IPS DF 6.9 (cell line): ENCODE measurements at regions not wholly inside any gene's neighbourhood (a gene's known extent, or its start where the extent isn't known, plus 50 kb on each side); places are given as distances from the start of the nearest gene placed in this dataset.

ENCODE experiments used
- DNase-seq: peaks from one replicate; pipeline ENCODE4 v3.0.0-alpha.2; 2013; ENCODE audit warnings: low read depth, low spot score
- H3K27ac ChIP-seq: one replicate; pipeline ENCODE4 v1.5.1; 2013; ENCODE audit warnings: low read length, control low read depth
- H3K27me3 ChIP-seq: 2 replicates; pipeline ENCODE4 v1.6.1; 2013; ENCODE audit warnings: mild to moderate bottlenecking, low read length; ENCODE audit not compliant: control insufficient read depth, insufficient read depth
- H3K36me3 ChIP-seq: 2 replicates; pipeline ENCODE4 v1.6.1; 2013; ENCODE audit warnings: low read length; ENCODE audit not compliant: control insufficient read depth, insufficient read depth
- H3K4me1 ChIP-seq: 2 replicates; pipeline ENCODE4 v1.6.1; 2013; ENCODE audit warnings: low read length; ENCODE audit not compliant: control insufficient read depth, insufficient read depth
- H3K4me3 ChIP-seq: 2 replicates; pipeline ENCODE4 v1.5.1; 2013; ENCODE audit warnings: mild to moderate bottlenecking, low read length
- H3K9me3 ChIP-seq: 2 replicates; pipeline ENCODE4 v1.6.1; 2013; ENCODE audit warnings: low read length, inconsistent platforms; ENCODE audit not compliant: control insufficient read depth, insufficient read depth
- WGBS: extraction: QIAGEN DNeasy Blood & Tissue Kit; methylation state at CpG from one replicate; pipeline ENCODE4 v1.1.7; 2013; ENCODE audit warnings: mixed read lengths, missing lambda C conversion rate; ENCODE audit not compliant: insufficient read length, insufficient coverage; 5-methylcytosine and 5-hydroxymethylcytosine counted together

- no CpG with 5 or more reads among the region's 6 CpGs for WGBS
- H3K4me3 ChIP-seq = no peak overlapping the region
- no peak overlapping the region for H3K27ac ChIP-seq
- no peaks in the 10 kb centered on the region for H3K9me3 ChIP-seq
- peak; percentile 31 for DNase-seq
- no peaks in the 10 kb centered on the region for H3K4me1 ChIP-seq
- no peaks in the 10 kb centered on the region for H3K27me3 ChIP-seq
- no peaks in the 10 kb centered on the region for H3K36me3 ChIP-seq
Measured at GRCh38 chr6:168956884-168957730, 296.5 kb downstream of the THBS2 start.

GRCh38 chr6:168956141-168956838 lies 297.4 kb downstream of the THBS2 start:
- no peaks in the 10 kb centered on the region for H3K36me3 ChIP-seq
- no peaks in the 10 kb centered on the region for H3K27me3 ChIP-seq
- no peak for DNase-seq
- H3K4me1 ChIP-seq = no peaks in the 10 kb centered on the region
- no peaks in the 10 kb centered on the region for H3K9me3 ChIP-seq
- no peak overlapping the region for H3K4me3 ChIP-seq
- no peak overlapping the region for H3K27ac ChIP-seq
- no CpG with 5 or more reads among the region's 7 CpGs for WGBS

DNA sequence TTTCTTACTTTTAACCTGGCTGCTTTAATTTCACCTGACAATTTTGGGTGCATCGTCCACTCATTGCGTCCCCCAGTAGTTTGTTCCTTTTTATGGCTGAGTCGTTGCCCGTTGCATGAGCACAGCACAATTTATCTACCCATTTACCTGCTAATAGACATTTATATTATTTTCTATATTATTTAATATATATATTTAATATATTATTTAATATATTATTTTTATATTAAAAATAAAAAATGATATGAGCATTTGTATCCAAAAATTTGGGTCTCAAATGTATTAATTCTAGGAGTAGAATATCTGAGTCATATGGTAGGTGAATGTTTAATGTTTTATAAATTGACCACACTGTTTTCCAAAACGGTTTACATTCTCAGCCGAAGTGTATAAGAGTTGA lies 300.2 kb downstream of the THBS2 start:
- Histone ChIP-seq H3K4me3 (no peak overlapping the region), H3K36me3 (no peaks in the 10 kb centered on the region), H3K4me1 (no peaks in the 10 kb centered on the region), H3K9me3 (no peaks in the 10 kb centered on the region; the same call in 1 of the 2 replicates), H3K27me3 (no peaks in the 10 kb centered on the region), H3K27ac (no peak overlapping the region)
- no CpG with 5 or more reads among the region's 6 CpGs for WGBS
- no peak for DNase-seq

GRCh38 chr6:168951217-168951616 lies 302.4 kb downstream of the THBS2 start:
- Histone ChIP-seq H3K4me3 (no peak overlapping the region), H3K36me3 (no peaks in the 10 kb centered on the region), H3K9me3 (no peaks in the 10 kb centered on the region; the same call in 1 of the 2 replicates), H3K27me3 (no peaks in the 10 kb centered on the region), H3K27ac (no peak overlapping the region), H3K4me1 (no peaks in the 10 kb centered on the region)
- WGBS = no CpG with 5 or more reads among the region's 12 CpGs
- no peak for DNase-seq

GRCh38 chr6:168950858-168951214 lies 302.8 kb downstream of the THBS2 start:
- H3K27ac ChIP-seq = no peak overlapping the region
- no peaks in the 10 kb centered on the region for H3K4me1 ChIP-seq
- no peak for DNase-seq
- H3K9me3 ChIP-seq = no peaks in the 10 kb centered on the region; the same call in 1 of the 2 replicates
- no peaks in the 10 kb centered on the region for H3K27me3 ChIP-seq
- H3K4me3 ChIP-seq = no peak overlapping the region
- no CpG with 5 or more reads among the region's 14 CpGs for WGBS
- no peaks in the 10 kb centered on the region for H3K36me3 ChIP-seq

DNA sequence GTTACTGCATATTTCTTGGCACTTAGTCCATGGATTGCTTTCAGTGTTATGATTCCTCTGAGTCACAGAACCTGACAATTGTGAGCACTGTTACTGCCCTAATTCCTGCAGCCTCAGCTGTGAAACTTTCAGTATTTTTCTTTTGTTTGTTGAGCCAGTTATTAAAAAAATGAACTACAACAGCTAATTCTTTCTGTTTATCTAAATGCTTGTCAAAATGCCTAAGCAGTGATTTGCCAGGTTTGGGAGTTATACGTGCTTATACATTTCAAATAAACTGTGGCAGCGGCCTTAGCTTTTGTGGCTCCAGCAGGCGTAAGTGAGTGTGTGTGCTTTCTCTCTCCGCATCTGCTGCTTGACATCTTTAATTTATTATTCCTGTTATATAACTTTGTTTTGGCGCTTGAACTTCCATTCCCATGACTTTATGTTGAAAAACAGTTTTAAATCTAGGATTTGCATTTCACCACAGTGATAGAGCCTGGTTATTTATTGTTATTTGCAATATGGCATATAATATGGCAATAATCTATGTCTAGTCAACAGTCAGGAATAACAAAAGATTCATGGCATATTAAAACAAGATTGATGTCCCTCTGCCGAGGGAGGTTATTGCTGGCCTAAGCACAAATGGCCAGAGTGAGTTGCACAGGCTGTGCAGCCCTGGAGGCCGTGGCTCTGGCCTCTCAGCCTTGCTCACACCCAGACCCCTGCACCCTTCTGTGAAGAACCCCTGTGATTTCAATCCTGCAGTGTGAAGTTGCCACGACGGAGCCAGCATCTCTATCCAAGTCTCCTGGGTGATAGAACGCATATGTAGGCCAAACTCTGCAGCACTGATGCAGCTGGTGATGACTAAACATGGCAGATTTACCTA lies 303.4 kb downstream of the THBS2 start:
- no peaks in the 10 kb centered on the region for H3K4me1 ChIP-seq
- no peak for DNase-seq
- H3K27ac ChIP-seq = no peak overlapping the region
- no peaks in the 10 kb centered on the region; the same call in 1 of the 2 replicates for H3K9me3 ChIP-seq
- H3K27me3 ChIP-seq = no peaks in the 10 kb centered on the region
- no peaks in the 10 kb centered on the region for H3K36me3 ChIP-seq
- WGBS = no CpG with 5 or more reads among the region's 10 CpGs
- no peak overlapping the region for H3K4me3 ChIP-seq

- no CpG with 5 or more reads among the region's 4 CpGs for WGBS
Measured at GRCh38 chr6:168948990-168949531, 304.6 kb downstream of the THBS2 start.

DNA sequence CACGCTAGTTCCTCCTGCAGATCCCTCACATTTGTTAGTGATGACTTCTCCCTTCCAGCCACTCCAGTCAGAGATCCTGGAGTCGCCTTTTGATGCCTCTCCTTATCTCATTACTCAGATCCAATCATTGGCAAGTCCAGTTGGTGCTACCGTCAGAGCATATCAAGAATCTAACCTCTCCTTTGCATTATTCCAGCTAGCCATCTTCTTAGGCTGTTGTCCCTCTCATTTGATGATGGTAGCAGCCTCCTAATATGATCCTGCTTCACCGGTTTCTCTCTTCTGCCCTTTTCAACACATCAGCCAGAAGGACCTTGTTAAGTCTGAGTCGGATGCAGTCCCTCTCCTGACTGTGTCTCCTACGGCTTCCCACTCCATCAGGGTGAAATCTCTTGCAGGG lies 305.6 kb downstream of the THBS2 start:
- no CpG with 5 or more reads among the region's 6 CpGs for WGBS
- Histone ChIP-seq H3K27ac (no peak overlapping the region), H3K36me3 (no peaks in the 10 kb centered on the region), H3K9me3 (no peaks in the 10 kb centered on the region; the same call in 1 of the 2 replicates), H3K4me1 (no peaks in the 10 kb centered on the region), H3K4me3 (no peak overlapping the region), H3K27me3 (no peaks in the 10 kb centered on the region)
- no peak for DNase-seq

More at GRCh38 chr6:168948990-168949531, 304.6 kb downstream of the THBS2 start:
- Histone ChIP-seq H3K36me3 (no peaks in the 10 kb centered on the region), H3K4me3 (no peak overlapping the region), H3K4me1 (no peaks in the 10 kb centered on the region), H3K27me3 (no peaks in the 10 kb centered on the region), H3K9me3 (no peaks in the 10 kb centered on the region; the same call in 1 of the 2 replicates), H3K27ac (no peak overlapping the region)
- no peak for DNase-seq

DNA sequence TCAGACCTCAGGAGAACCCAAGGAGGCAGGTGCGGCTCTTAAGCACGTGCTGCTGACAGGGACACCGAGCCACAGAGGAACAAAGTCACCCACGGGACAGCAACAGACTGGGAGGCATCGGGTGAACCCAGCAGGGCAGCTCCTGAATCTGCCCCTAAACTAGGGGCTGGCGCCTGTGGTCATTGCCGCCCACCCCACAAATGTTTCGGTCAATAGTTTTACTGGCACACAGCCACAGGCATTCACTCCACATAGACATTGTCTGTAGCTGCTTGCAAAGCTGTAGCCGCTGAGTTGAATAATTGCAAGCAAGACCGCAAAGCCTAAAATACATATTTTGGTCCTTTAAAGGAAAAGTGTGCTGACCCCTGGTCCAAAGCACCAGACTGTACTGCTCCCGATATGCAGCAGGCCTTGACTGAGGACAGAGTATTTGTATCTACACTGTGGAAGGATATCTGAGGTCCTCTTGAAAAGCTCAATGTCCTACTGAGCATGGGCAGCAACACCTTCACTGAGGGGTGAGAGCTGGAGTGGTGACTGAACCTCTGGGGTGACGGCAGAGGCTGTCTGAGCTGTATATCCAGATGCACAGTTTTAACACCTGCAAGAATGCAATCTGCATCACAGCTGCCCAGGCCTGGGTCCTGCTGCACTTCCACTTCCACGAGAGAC lies 310.3 kb downstream of the THBS2 start:
- no peaks in the 10 kb centered on the region for H3K36me3 ChIP-seq
- H3K4me1 ChIP-seq = no peaks in the 10 kb centered on the region
- no peak overlapping the region for H3K27ac ChIP-seq
- no peaks in the 10 kb centered on the region for H3K9me3 ChIP-seq
- H3K4me3 ChIP-seq = no peak overlapping the region
- WGBS = no CpG with 5 or more reads among the region's 13 CpGs
- no peaks in the 10 kb centered on the region for H3K27me3 ChIP-seq
- DNase-seq = no peak
